ENCODE measurements at regions not wholly inside any gene's neighbourhood (a gene's known extent, or its start where the extent isn't known, plus 50 kb on each side); places are given as distances from the start of the nearest gene placed in this dataset.

- TF ChIP-seq OVOL3 (tag by site-specific recombination; IDR thresholded peaks at IDR 0.05) (no peak), REST (tag by site-specific recombination; IDR thresholded peaks at IDR 0.05) (no peak), ZNF394 (tag by site-specific recombination; IDR thresholded peaks at IDR 0.05; ENCODE audit: borderline replicate concordance) (no peak)
Measured at GRCh38 chr9:75695921-75696320, 194.6 kb upstream of the PCSK5 start (continued).

GRCh38 chr9:75699017-75699416 is 191.5 kb upstream of the PCSK5 start:
- Histone ChIP-seq H3K9me3 (ENCODE audit: control insufficient read depth, insufficient read depth, low read depth, low read length) (no peaks in the 10 kb centered on the region), H3K4me3 (ENCODE audit: low read depth, low read length) (no peak overlapping the region), H3K4me1 (ENCODE audit: control insufficient read depth, insufficient read depth, low read length) (no peaks in the 10 kb centered on the region), H3K27ac (ENCODE audit: extremely low read depth, low read depth, low read length) (no peak overlapping the region), H3K36me3 (ENCODE audit: control insufficient read depth in 2 of 2, insufficient read depth in 1 of 2, low read length in 2 of 2) (no peaks in the 10 kb centered on the region)
- POLR2A ChIA-PET = no interaction called here
- TF ChIP-seq ZNF292 (tag by site-specific recombination; IDR thresholded peaks at IDR 0.05; ENCODE audit: borderline replicate concordance, low read depth) (no peak), ZBTB10 (tag by site-specific recombination; IDR thresholded peaks at IDR 0.05) (no peak), ZNF624 (tag by site-specific recombination; IDR thresholded peaks at IDR 0.05) (no peak), ZBTB7A (tag by site-specific recombination; IDR thresholded peaks at IDR 0.05; ENCODE audit: low read depth) (no peak), ZNF280C (tag by site-specific recombination; IDR thresholded peaks at IDR 0.05) (no peak)
- CTCF ChIA-PET = interaction anchor here (0.6 to 1.8 kb wide), 2 partner anchors 13 to 18 kb away, joined by 3 to 4 read pairs; no protein-coding TSS in a partner anchor

GRCh38 chr9:75699625-75700251 is 190.7 kb upstream of the PCSK5 start:
- H3K36me3 ChIP-seq (ENCODE audit: control insufficient read depth in 2 of 2, insufficient read depth in 1 of 2, low read length in 2 of 2) = no peaks in the 10 kb centered on the region
- H3K9me3 ChIP-seq (ENCODE audit: control insufficient read depth, insufficient read depth, low read depth, low read length) = no peaks in the 10 kb centered on the region
- CTCF ChIA-PET = interaction anchor here (0.6 kb wide), 1 partner anchor 13 kb away, joined by 3 read pairs; no protein-coding TSS in a partner anchor
- POLR2A ChIA-PET = no interaction called here
- H3K4me3 ChIP-seq (ENCODE audit: low read depth, low read length) = no peak overlapping the region
- no peak overlapping the region for H3K27ac ChIP-seq (ENCODE audit: extremely low read depth, low read depth, low read length)
- no peaks in the 10 kb centered on the region for H3K4me1 ChIP-seq (ENCODE audit: control insufficient read depth, insufficient read depth, low read length)
- TF ChIP-seq SALL2 (tag by site-specific recombination; IDR thresholded peaks at IDR 0.05; ENCODE audit: borderline replicate concordance) (no peak), TSHZ1 (tag by site-specific recombination; IDR thresholded peaks at IDR 0.05; ENCODE audit: borderline replicate concordance) (no peak), KLF8 (tag by site-specific recombination; IDR thresholded peaks at IDR 0.05) (no peak), ZNF398 (tag by site-specific recombination; IDR thresholded peaks at IDR 0.05) (no peak), ZNF426 (tag by site-specific recombination; IDR thresholded peaks at IDR 0.05) (no peak), ZBTB7A (tag by site-specific recombination; IDR thresholded peaks at IDR 0.05; ENCODE audit: low read depth) (no peak), ZNF223 (tag by site-specific recombination; IDR thresholded peaks at IDR 0.05) (no peak), ZNF843 (tag by site-specific recombination; IDR thresholded peaks at IDR 0.05) (no peak), ZFP69B (tag by site-specific recombination; IDR thresholded peaks at IDR 0.05) (no peak), GLIS1 (tag by site-specific recombination; IDR thresholded peaks at IDR 0.05) (no peak)

All from HEK293 (cell line).